Testis (tissue), 2 donors: ENCODE measurements at regions not wholly inside any gene's neighbourhood (a gene's known extent, or its start where the extent isn't known, plus 50 kb on each side); places are given as distances from the start of the nearest gene placed in this dataset.

Source experiments
- DNase-seq: peaks from one replicate; pipeline ENCODE4 v3.0.0-alpha.2; 2019
- H3K27ac ChIP-seq, 2 donors: fragments of 200-600 bp; sonication (generic); one replicate each; pipeline ENCODE4 v1.5.1; 2019
- H3K27me3 ChIP-seq: fragments of 200-600 bp; sonication (generic); one replicate; pipeline ENCODE4 v1.5.1; 2019
- H3K36me3 ChIP-seq: fragments of 200-600 bp; sonication (generic); one replicate; pipeline ENCODE4 v1.5.1; 2017; ENCODE audit warnings: low read depth; ENCODE audit errors: missing control alignments
- H3K4me1 ChIP-seq: fragments of 200-600 bp; sonication (generic); one replicate; pipeline ENCODE4 v1.5.1; 2019
- H3K4me3 ChIP-seq, 2 donors: fragments of 200-600 bp; sonication (generic); one replicate each; pipeline ENCODE4 v1.5.1; 2017 to 2019
- H3K9me3 ChIP-seq: fragments of 200-600 bp; sonication (generic); one replicate; pipeline ENCODE4 v1.5.1; 2017
- POLR2A ChIP-seq: fragments of 450-650 bp; IDR thresholded peaks from one replicate; pipeline ENCODE4 v1.6.1; 2017; ENCODE audit warnings: antibody characterized with exemption, mild to moderate bottlenecking, moderate library complexity
- WGBS, 2 donors: methylation state at CpG; one replicate each; pipeline ENCODE4 v1.1.5; 2018; 5-methylcytosine and 5-hydroxymethylcytosine counted together
- intact Hi-C: fragments of 100-400 bp; cut with DNase I; formaldehyde crosslinking; loops from one replicate; pipeline ENCODE4 v1.15.1; 2023; ENCODE audit warnings: low total_unique reads
- TF ChIP-seq, protein P1 (sequence below), 3 experiments: fragments of 450-650 bp in 2 of 3; fragments of 200-600 bp in 1 of 3; sonication (generic) in 1 of 3; IDR thresholded peaks; one replicate each; pipeline ENCODE4 v1.5.1; 2016 to 2019; ENCODE audit warnings: antibody characterized with exemption in 3 of 3, mild to moderate bottlenecking in 2 of 3, moderate library complexity in 1 of 3

DNA sequence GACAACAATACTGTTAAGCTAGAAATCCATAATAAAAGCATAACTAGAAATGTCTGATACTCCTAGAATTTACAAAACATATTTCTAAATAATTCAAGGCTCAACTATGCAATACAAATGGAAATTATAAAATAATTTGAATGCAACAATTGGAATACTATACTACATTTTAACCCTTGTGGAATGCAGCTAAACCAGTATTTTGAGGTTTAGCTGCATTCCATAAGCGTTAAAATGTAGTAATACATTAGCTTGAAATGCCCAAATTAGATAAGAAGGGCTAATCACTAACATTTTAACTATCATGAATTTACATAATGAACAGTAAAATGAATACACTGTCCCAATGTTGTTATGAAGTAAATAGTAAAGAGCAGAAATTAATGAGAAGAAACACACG, 617.2 kb upstream of the CHORDC1 start:
- no peak overlapping the region for H3K4me3 ChIP-seq
- no peak for DNase-seq
- WGBS, 2 donors = 92 to 100% methylated on average over 2 of the region's 2 CpGs
- no peaks in the 10 kb centered on the region for H3K27me3 ChIP-seq
- no peaks in the 10 kb centered on the region for H3K36me3 ChIP-seq
- no peaks in the 10 kb centered on the region for H3K9me3 ChIP-seq
- H3K4me1 ChIP-seq = no peaks in the 10 kb centered on the region
- intact Hi-C loops = no loop called here
- no peak for TF ChIP-seq POLR2A
- TF ChIP-seq, protein P1, sequence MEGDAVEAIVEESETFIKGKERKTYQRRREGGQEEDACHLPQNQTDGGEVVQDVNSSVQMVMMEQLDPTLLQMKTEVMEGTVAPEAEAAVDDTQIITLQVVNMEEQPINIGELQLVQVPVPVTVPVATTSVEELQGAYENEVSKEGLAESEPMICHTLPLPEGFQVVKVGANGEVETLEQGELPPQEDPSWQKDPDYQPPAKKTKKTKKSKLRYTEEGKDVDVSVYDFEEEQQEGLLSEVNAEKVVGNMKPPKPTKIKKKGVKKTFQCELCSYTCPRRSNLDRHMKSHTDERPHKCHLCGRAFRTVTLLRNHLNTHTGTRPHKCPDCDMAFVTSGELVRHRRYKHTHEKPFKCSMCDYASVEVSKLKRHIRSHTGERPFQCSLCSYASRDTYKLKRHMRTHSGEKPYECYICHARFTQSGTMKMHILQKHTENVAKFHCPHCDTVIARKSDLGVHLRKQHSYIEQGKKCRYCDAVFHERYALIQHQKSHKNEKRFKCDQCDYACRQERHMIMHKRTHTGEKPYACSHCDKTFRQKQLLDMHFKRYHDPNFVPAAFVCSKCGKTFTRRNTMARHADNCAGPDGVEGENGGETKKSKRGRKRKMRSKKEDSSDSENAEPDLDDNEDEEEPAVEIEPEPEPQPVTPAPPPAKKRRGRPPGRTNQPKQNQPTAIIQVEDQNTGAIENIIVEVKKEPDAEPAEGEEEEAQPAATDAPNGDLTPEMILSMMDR (IDR thresholded peaks at IDR 0.05) = no peak
- no peak overlapping the region for H3K27ac ChIP-seq

DNA sequence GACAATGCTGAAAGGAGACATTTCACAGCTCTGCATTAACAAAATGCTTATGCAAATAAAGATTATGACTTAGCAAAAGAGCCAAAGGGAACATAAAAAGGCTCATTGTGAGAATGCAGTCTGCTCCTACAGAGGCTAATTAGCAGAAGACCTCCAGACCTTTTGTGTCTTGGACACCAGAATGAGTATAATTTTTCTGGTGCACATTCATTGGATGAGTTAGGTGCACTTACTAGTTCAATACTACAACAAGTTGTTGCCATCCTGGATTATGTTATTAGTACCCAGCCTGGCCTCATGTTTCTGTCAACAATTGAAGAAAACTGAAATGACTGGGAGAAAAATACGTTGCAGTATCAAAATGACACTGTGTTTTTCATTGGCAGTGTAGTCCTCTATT, 613.2 kb upstream of the CHORDC1 start:
- no peaks in the 10 kb centered on the region for H3K9me3 ChIP-seq
- intact Hi-C loops = no loop called here
- TF ChIP-seq, protein P1 (IDR thresholded peaks at IDR 0.05) = no peak
- no peak for TF ChIP-seq POLR2A
- H3K4me3 ChIP-seq = no peak overlapping the region
- WGBS, 2 donors = 77 to 80% methylated on average over 1 of the region's 1 CpG
- no peak for DNase-seq
- no peaks in the 10 kb centered on the region for H3K4me1 ChIP-seq
- no peaks in the 10 kb centered on the region for H3K36me3 ChIP-seq
- no peaks in the 10 kb centered on the region for H3K27me3 ChIP-seq
- no peak overlapping the region for H3K27ac ChIP-seq

DNA sequence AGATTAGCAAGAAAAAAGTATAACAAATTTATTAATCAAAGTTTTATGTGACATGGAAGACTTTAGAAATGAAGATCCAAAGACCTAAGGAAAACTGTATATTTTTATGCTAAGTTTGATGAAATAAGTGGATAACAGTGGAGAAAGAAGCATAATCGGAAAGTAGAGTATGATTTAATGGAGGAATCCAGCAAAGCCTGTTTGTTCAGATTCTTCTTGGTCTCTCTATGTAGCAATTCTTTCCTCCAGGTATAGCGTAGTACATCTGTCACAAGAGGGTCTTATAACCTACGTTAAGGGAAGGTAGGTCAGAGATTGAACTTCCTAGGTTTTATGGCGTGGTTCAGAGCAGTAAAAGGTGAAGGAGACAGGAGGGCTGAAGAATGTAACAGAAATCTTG, 600.6 kb upstream of the CHORDC1 start:
- no peaks in the 10 kb centered on the region for H3K27me3 ChIP-seq
- no peak overlapping the region for H3K4me3 ChIP-seq
- no peaks in the 10 kb centered on the region for H3K4me1 ChIP-seq
- intact Hi-C loops = no loop called here
- WGBS, 2 donors = 87 to 88% methylated on average over 4 of the region's 4 CpGs
- DNase-seq = no peak
- H3K9me3 ChIP-seq = no peaks in the 10 kb centered on the region
- no peak overlapping the region for H3K27ac ChIP-seq
- TF ChIP-seq, protein P1 (IDR thresholded peaks at IDR 0.05) = no peak
- TF ChIP-seq POLR2A = no peak
- no peaks in the 10 kb centered on the region for H3K36me3 ChIP-seq

DNA sequence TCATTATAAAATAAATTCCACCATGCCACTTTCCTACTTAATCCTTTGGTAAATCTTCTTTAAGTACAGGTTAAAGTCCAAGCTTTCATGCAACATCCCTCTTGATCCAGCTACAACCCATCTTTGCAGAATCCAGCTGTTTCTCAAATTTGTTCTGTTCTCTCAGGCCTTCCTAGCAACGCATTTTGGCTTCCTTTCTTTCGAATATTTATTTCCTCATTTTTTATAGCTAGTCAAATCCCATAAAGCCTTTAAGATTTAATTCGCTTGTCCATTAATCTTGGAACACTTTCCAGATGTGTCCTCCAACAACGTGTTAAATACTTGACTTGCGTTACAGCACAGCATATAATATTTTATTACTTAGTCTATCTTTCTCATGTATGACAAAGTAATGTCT, 600.1 kb upstream of the CHORDC1 start:
- no peak overlapping the region for H3K4me3 ChIP-seq
- H3K27ac ChIP-seq = no peak overlapping the region
- H3K36me3 ChIP-seq = no peaks in the 10 kb centered on the region
- no peak for DNase-seq
- no peaks in the 10 kb centered on the region for H3K9me3 ChIP-seq
- 69 to 83% methylated on average over 5 of the region's 5 CpGs for WGBS, 2 donors
- intact Hi-C loops = no loop called here
- H3K27me3 ChIP-seq = no peaks in the 10 kb centered on the region
- H3K4me1 ChIP-seq = no peaks in the 10 kb centered on the region
- TF ChIP-seq, protein P1 (IDR thresholded peaks at IDR 0.05) = no peak
- no peak for TF ChIP-seq POLR2A

DNA sequence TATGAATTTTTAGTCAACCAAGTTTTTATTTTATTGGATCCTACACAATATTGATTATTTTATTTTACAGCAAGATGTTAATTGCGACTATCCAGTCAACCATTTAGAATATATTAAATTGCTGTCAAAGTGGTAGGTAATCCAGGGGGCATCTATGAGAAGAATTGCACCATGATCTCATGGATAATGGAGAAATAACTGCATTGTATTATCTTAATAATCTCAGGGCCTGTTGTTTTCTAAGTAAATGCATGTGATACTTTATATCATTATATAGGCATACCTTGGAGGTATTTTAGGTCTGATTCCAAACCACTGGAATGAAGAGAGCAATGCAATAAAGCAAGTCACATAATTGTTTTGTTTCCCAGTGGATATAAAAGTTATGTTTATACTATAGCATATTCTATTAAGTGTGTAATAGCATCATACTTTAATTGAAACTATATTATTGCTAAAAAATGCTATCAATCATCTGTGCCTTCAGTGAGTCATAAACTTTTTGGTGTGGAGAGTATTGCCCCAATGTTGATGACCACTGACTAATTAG, 595.4 kb upstream of the CHORDC1 start:
- no peaks in the 10 kb centered on the region for H3K9me3 ChIP-seq
- 96 to 100% methylated on average over 1 of the region's 1 CpG for WGBS, 2 donors
- H3K4me3 ChIP-seq = no peak overlapping the region
- intact Hi-C loops = no loop called here
- H3K27ac ChIP-seq = no peak overlapping the region
- H3K27me3 ChIP-seq = no peaks in the 10 kb centered on the region
- no peak for DNase-seq
- TF ChIP-seq, protein P1 (IDR thresholded peaks at IDR 0.05) = no peak
- no peak for TF ChIP-seq POLR2A
- H3K4me1 ChIP-seq = no peaks in the 10 kb centered on the region
- no peaks in the 10 kb centered on the region for H3K36me3 ChIP-seq
